SK-N-SH treated with all-trans-retinoic acid at 6 μM for 48 hours (cell line): ENCODE measurements at regions not wholly inside any gene's neighbourhood (a gene's known extent, or its start where the extent isn't known, plus 50 kb on each side); places are given as distances from the start of the nearest gene placed in this dataset.

ENCODE experiments used
- ATAC-seq: fragments of 200-7000 bp; cut with Tn5 transposase; 3 replicates; pipeline ENCODE4 v1.9.1; 2020; ENCODE audit warnings: mild to moderate bottlenecking, moderate library complexity
- ARNTL ChIP-seq: fragments of 450-650 bp; formaldehyde crosslinking; IDR thresholded peaks from 2 replicates; pipeline ENCODE4 v1.5.0; 2020; ENCODE audit warnings: low read depth, mild to moderate bottlenecking, moderate library complexity, borderline replicate concordance
- BACH2 ChIP-seq: fragments of 250-450 bp; sonication (Bioruptor Pico); IDR thresholded peaks from 2 replicates; pipeline ENCODE4 v1.9.0; 2021; ENCODE audit warnings: mild to moderate bottlenecking, borderline replicate concordance
- CSDC2 ChIP-seq: fragments of 250-450 bp; sonication (Bioruptor Pico); IDR thresholded peaks from 2 replicates; pipeline ENCODE4 v1.5.0; 2020; ENCODE audit warnings: mild to moderate bottlenecking, moderate library complexity
- ESRRG ChIP-seq: fragments of 250-450 bp; sonication (Bioruptor Pico); IDR thresholded peaks from 2 replicates; pipeline ENCODE4 v1.6.1; 2021; ENCODE audit warnings: mild to moderate bottlenecking
- GLIS3 ChIP-seq: fragments of 250-450 bp; sonication (Bioruptor Pico); IDR thresholded peaks from 2 replicates; pipeline ENCODE4 v1.5.0; 2020; ENCODE audit warnings: mild to moderate bottlenecking, moderate library complexity
- ISL1 ChIP-seq: fragments of 250-450 bp; sonication (Bioruptor Pico); IDR thresholded peaks from 2 replicates; pipeline ENCODE4 v2.1.2; 2022; ENCODE audit warnings: mild to moderate bottlenecking, moderate library complexity
- OSR1 ChIP-seq: fragments of 250-450 bp; sonication (Bioruptor Pico); IDR thresholded peaks from 2 replicates; pipeline ENCODE4 v1.8.0; 2022; ENCODE audit warnings: moderate library complexity, mild to moderate bottlenecking, inconsistent platforms
- PPARA ChIP-seq: fragments of 250-450 bp; sonication (Bioruptor Pico); IDR thresholded peaks from 2 replicates; pipeline ENCODE4 v1.5.0; 2020; ENCODE audit warnings: mild to moderate bottlenecking, borderline replicate concordance
- RARB ChIP-seq: fragments of 250-450 bp; sonication (Bioruptor Pico); IDR thresholded peaks from 2 replicates; pipeline ENCODE4 v1.8.0; 2021; ENCODE audit warnings: mild to moderate bottlenecking, moderate library complexity
- SNAI2 ChIP-seq: fragments of 250-450 bp; sonication (Bioruptor Pico); IDR thresholded peaks from 2 replicates; pipeline ENCODE4 v1.5.0; 2020; ENCODE audit warnings: mild to moderate bottlenecking, moderate library complexity
- TOX ChIP-seq: fragments of 250-450 bp; sonication (Bioruptor Pico); IDR thresholded peaks from 2 replicates; pipeline ENCODE4 v1.8.0; 2021; ENCODE audit warnings: mild to moderate bottlenecking, moderate library complexity, borderline replicate concordance
- ZC3H10 ChIP-seq: fragments of 250-450 bp; sonication (Bioruptor Pico); IDR thresholded peaks from 2 replicates; pipeline ENCODE4 v1.5.1; 2021; ENCODE audit warnings: mild to moderate bottlenecking, moderate library complexity
- ZFP3 ChIP-seq: fragments of 250-450 bp; sonication (Bioruptor Pico); IDR thresholded peaks from 2 replicates; pipeline ENCODE4 v1.5.0; 2020; ENCODE audit warnings: mild to moderate bottlenecking, moderate library complexity
- ZFP30 ChIP-seq: fragments of 450-650 bp; formaldehyde crosslinking; IDR thresholded peaks from 2 replicates; pipeline ENCODE4 v1.5.0; 2022; ENCODE audit warnings: mild to moderate bottlenecking, moderate library complexity
- ZNF565 ChIP-seq: fragments of 450-650 bp; formaldehyde crosslinking; conservative IDR thresholded peaks from 2 replicates; pipeline ENCODE4 v1.5.0; 2020; ENCODE audit warnings: low read depth, mild to moderate bottlenecking, moderate library complexity
- ZNF70 ChIP-seq: fragments of 450-650 bp; formaldehyde crosslinking; IDR thresholded peaks from 2 replicates; pipeline ENCODE4 v1.5.0; 2020; ENCODE audit warnings: mild to moderate bottlenecking, moderate library complexity
- ZNF8 ChIP-seq: fragments of 450-650 bp; formaldehyde crosslinking; IDR thresholded peaks from 2 replicates; pipeline ENCODE4 v1.5.0; 2020; ENCODE audit warnings: mild to moderate bottlenecking, moderate library complexity
- TF ChIP-seq, protein P1 (sequence below): fragments of 250-450 bp; sonication (Bioruptor Pico); IDR thresholded peaks from 2 replicates; pipeline ENCODE4 v1.5.1; 2021; ENCODE audit warnings: mild to moderate bottlenecking, moderate library complexity
- TF ChIP-seq, protein P2 (sequence below): fragments of 250-450 bp; sonication (Bioruptor Pico); IDR thresholded peaks from 2 replicates; pipeline ENCODE4 v1.5.0; 2020; ENCODE audit warnings: mild to moderate bottlenecking, moderate library complexity
- TF ChIP-seq, protein P3 (sequence below): fragments of 250-450 bp; sonication (Bioruptor Pico); IDR thresholded peaks from 2 replicates; pipeline ENCODE4 v1.5.1; 2020; ENCODE audit warnings: low read depth, mild to moderate bottlenecking, moderate library complexity
- TF ChIP-seq, protein P4 (sequence below): fragments of 250-450 bp; sonication (Bioruptor Pico); IDR thresholded peaks from 2 replicates; pipeline ENCODE4 v1.8.0; 2020; ENCODE audit warnings: mild to moderate bottlenecking, moderate library complexity, borderline replicate concordance
- TF ChIP-seq, protein P5 (sequence below): fragments of 250-450 bp; sonication (Bioruptor Pico); IDR thresholded peaks from 2 replicates; pipeline ENCODE4 v1.8.0; 2021; ENCODE audit warnings: low read depth, mild to moderate bottlenecking, moderate library complexity, borderline replicate concordance

DNA sequence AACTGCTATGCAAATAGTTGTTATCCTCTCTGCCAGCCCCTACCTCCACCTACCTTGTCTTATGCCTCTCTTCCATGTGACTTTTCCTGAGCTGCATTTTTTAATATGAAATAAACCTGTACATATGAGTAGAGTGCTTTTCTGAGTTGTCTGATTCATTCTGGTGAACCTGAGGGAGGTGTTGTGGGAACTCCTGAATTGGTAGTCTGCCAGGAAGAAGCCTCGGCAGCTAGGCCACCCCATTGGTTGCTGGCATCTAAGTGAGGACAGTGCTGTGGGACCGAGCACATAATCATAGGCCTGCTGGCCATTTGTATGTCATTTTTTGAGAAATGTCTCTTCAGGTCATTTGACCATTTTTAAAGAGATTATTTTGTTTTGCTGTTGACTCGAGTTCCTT, 1146.8 kb downstream of the UQCRFS1 start:
- TF ChIP-seq ZNF8 (CRISPR knock-in tag), result no peak
- TF ChIP-seq ARNTL, result no peak
- no peak for TF ChIP-seq ZC3H10 (CRISPR knock-in tag)
- TF ChIP-seq, protein P1, sequence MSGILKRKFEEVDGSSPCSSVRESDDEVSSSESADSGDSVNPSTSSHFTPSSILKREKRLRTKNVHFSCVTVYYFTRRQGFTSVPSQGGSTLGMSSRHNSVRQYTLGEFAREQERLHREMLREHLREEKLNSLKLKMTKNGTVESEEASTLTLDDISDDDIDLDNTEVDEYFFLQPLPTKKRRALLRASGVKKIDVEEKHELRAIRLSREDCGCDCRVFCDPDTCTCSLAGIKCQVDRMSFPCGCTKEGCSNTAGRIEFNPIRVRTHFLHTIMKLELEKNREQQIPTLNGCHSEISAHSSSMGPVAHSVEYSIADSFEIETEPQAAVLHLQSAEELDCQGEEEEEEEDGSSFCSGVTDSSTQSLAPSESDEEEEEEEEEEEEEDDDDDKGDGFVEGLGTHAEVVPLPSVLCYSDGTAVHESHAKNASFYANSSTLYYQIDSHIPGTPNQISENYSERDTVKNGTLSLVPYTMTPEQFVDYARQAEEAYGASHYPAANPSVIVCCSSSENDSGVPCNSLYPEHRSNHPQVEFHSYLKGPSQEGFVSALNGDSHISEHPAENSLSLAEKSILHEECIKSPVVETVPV (CRISPR knock-in tag), result no peak
- TF ChIP-seq, protein P2, sequence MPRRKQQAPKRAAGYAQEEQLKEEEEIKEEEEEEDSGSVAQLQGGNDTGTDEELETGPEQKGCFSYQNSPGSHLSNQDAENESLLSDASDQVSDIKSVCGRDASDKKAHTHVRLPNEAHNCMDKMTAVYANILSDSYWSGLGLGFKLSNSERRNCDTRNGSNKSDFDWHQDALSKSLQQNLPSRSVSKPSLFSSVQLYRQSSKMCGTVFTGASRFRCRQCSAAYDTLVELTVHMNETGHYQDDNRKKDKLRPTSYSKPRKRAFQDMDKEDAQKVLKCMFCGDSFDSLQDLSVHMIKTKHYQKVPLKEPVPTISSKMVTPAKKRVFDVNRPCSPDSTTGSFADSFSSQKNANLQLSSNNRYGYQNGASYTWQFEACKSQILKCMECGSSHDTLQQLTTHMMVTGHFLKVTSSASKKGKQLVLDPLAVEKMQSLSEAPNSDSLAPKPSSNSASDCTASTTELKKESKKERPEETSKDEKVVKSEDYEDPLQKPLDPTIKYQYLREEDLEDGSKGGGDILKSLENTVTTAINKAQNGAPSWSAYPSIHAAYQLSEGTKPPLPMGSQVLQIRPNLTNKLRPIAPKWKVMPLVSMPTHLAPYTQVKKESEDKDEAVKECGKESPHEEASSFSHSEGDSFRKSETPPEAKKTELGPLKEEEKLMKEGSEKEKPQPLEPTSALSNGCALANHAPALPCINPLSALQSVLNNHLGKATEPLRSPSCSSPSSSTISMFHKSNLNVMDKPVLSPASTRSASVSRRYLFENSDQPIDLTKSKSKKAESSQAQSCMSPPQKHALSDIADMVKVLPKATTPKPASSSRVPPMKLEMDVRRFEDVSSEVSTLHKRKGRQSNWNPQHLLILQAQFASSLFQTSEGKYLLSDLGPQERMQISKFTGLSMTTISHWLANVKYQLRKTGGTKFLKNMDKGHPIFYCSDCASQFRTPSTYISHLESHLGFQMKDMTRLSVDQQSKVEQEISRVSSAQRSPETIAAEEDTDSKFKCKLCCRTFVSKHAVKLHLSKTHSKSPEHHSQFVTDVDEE, result no peak
- TF ChIP-seq ZNF70 (CRISPR knock-in tag), result no peak
- no peak for TF ChIP-seq RARB (CRISPR knock-in tag)
- TF ChIP-seq GLIS3 (CRISPR knock-in tag), result no peak
- no peak for TF ChIP-seq OSR1 (CRISPR knock-in tag)
- TF ChIP-seq TOX (CRISPR knock-in tag), result no peak
- TF ChIP-seq ZFP3, result no peak
- TF ChIP-seq ESRRG, result no peak
- TF ChIP-seq, protein P3, sequence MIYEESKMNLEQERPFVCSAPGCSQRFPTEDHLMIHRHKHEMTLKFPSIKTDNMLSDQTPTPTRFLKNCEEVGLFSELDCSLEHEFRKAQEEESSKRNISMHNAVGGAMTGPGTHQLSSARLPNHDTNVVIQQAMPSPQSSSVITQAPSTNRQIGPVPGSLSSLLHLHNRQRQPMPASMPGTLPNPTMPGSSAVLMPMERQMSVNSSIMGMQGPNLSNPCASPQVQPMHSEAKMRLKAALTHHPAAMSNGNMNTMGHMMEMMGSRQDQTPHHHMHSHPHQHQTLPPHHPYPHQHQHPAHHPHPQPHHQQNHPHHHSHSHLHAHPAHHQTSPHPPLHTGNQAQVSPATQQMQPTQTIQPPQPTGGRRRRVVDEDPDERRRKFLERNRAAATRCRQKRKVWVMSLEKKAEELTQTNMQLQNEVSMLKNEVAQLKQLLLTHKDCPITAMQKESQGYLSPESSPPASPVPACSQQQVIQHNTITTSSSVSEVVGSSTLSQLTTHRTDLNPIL (CRISPR knock-in tag), result no peak
- no peak for TF ChIP-seq PPARA (CRISPR knock-in tag)
- no peak for TF ChIP-seq BACH2 (CRISPR knock-in tag)
- TF ChIP-seq, protein P4, sequence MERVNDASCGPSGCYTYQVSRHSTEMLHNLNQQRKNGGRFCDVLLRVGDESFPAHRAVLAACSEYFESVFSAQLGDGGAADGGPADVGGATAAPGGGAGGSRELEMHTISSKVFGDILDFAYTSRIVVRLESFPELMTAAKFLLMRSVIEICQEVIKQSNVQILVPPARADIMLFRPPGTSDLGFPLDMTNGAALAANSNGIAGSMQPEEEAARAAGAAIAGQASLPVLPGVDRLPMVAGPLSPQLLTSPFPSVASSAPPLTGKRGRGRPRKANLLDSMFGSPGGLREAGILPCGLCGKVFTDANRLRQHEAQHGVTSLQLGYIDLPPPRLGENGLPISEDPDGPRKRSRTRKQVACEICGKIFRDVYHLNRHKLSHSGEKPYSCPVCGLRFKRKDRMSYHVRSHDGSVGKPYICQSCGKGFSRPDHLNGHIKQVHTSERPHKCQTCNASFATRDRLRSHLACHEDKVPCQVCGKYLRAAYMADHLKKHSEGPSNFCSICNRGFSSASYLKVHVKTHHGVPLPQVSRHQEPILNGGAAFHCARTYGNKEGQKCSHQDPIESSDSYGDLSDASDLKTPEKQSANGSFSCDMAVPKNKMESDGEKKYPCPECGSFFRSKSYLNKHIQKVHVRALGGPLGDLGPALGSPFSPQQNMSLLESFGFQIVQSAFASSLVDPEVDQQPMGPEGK (CRISPR knock-in tag), result no peak
- TF ChIP-seq, protein P5, sequence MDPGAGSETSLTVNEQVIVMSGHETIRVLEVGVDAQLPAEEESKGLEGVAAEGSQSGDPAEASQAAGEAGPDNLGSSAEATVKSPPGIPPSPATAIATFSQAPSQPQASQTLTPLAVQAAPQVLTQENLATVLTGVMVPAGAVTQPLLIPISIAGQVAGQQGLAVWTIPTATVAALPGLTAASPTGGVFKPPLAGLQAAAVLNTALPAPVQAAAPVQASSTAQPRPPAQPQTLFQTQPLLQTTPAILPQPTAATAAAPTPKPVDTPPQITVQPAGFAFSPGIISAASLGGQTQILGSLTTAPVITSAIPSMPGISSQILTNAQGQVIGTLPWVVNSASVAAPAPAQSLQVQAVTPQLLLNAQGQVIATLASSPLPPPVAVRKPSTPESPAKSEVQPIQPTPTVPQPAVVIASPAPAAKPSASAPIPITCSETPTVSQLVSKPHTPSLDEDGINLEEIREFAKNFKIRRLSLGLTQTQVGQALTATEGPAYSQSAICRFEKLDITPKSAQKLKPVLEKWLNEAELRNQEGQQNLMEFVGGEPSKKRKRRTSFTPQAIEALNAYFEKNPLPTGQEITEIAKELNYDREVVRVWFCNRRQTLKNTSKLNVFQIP, result no peak
- no peak for TF ChIP-seq ZNF565 (CRISPR knock-in tag)
- ATAC-seq, result no peak

DNA sequence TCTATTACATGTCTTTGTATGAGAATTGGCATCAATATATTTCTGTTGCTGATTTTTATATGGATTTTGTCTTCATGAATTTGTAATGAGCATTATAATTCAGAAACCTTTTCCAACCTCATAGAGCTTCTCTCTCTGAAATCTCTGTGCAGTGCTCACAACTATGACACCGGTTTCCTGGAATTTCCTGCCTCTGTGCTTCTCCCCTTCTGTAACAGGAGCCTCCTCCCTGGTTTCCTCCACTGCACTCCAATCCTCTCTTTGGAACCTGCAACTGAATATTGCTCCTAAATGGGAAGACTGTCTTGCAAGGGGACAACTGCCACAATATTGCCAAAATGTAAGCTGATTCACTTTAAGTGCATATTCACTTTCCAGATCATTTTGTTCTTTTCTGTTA, 1147.9 kb downstream of the UQCRFS1 start:
- no peak for ATAC-seq
- TF ChIP-seq CSDC2 (CRISPR knock-in tag) (no peak), ZFP3 (no peak), ZNF565 (CRISPR knock-in tag) (no peak), ISL1 (CRISPR knock-in tag) (no peak), ZFP30 (no peak), SNAI2 (CRISPR knock-in tag) (no peak), GLIS3 (CRISPR knock-in tag) (no peak), BACH2 (CRISPR knock-in tag) (no peak), RARB (CRISPR knock-in tag) (no peak)
- TF ChIP-seq, protein P2, result no peak
- TF ChIP-seq, protein P5, result no peak
- TF ChIP-seq, protein P3 (CRISPR knock-in tag), result no peak
- TF ChIP-seq, protein P1 (CRISPR knock-in tag), result no peak
